HG03060 (cell line): ENCODE measurements at regions not wholly inside any gene's neighbourhood (a gene's known extent, or its start where the extent isn't known, plus 50 kb on each side); places are given as distances from the start of the nearest gene placed in this dataset.

Experiments
- ATAC-seq: cut with Tn5 transposase; IDR thresholded peaks from one replicate; pipeline ENCODE4 v1.9.1; 2021; ENCODE audit warnings: low read depth, moderate number of reproducible peaks; ENCODE audit not compliant: unreplicated experiment

DNA sequence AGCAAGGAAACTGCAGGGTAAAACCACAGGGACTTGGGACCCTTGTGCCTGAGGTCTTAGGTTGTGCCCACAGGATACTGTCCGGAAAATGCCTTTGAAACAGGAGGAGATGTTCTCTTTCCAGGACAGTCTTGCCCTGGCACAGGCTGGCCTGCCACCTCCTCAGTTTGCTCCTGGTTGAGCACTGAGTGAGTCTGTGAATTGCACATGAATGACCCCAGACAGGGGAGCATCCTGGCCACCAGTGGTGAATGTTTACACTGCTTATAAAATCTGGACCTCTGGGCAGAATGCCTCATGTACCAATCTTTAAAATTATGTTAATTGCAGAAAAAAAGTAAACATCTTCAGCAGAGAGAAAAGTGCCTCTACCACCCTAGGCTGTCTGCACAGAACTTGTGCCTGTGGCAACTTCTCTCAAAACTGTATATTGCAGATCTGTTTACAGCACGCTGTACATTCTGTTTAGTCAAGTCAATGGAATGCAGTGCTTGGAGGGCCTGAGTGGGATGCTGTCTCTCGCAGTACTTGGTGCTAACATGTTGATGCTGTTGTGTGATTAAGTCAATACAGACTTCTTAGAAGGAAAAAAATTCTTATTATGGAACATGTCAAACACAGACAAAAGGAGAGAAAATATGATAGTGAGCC lies 242.1 kb downstream of the SOD2 start:
- no peak for ATAC-seq

GRCh38 chr6:159446340-159446739 lies 246.7 kb downstream of the SOD2 start:
- no peak for ATAC-seq

DNA sequence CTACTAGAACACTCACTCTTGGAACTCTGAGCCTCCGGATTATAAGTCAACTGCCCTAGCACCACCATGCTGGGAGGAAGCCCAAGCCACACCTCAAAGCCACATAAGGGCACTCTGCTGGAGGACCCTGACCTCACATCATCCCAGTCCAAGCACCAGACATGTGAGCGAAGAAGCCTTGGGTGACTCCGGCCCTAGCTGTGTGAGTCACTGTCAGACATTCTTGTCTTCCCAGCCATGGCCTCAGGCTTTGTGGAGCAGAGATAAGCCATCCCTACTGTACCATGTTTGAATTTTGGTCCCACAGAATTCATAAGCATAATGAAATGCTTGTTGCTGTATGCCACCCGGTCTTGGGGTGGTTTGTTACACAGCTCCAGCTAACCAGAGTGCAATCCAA lies 247.7 kb downstream of the SOD2 start:
- no peak for ATAC-seq

- no peak for ATAC-seq
These were observed 248.8 kb downstream of the SOD2 start for GRCh38 chr6:159444056-159444760.

DNA sequence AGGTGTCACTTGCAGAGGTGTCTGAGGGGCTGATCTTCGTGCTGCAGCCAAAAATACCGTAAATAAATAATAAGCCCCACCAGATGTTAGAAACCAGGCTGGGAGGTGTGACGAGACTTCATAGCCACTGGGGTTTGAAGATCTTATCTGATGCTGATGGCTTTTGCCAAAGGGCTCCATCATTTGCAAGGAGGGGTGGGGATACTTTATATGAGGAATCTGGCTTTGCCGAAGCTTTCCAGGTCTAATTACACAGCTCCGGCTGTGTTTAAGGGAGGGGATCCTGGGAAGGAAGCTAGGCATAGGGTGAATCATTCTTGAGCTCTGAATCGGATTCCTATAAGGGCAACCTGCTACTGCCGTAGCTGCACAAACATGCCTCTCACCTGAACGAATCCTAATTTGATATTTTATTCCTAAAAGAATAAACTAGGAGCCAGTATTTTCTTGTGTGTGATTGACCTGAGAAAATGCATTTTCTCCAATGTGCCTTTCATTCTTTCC lies 249.6 kb downstream of the SOD2 start:
- no peak for ATAC-seq

- ATAC-seq = no peak
These were observed 251.4 kb downstream of the SOD2 start for GRCh38 chr6:159441704-159441981.

- no peak for ATAC-seq
These were observed 251.9 kb downstream of the SOD2 start for GRCh38 chr6:159440911-159441703.

DNA sequence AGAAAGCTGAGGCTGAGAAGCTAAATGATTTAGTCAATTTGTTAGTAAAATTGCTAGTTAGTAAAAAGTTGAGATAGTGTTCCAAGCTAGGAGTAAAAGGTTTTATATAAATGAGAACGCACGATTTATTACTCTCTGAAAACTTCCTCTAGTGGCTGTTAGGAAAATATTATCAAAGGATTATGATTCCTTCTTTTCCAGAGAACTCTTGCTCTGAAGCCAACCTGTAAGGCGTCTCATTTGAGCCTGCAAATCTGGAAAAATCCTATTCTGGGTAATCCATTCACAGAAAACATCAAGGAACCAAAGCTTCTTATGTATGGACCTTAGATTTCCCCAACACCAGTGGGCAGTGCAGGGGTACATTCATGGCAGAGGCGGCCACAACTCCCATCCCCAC lies 252.7 kb downstream of the SOD2 start:
- ATAC-seq = no peak

DNA sequence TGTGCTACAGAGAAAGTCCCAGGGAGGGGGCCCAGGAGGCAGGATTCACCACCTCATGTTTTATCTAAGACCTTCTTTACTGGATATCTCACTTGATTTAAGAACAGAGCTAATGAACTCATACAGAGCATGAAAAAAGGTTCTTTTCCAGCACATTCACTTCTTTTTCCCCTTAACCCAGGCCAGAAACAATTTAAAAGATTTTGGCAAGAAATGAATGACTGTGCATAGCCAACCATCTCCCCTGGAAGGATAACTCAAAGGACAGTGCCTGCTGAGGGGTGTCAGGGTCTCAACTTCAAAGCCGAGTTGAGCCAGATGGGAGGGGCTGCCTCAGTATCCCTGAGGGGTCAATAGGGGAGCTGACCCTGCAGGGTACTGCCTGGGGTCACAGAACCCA lies 253.4 kb downstream of the SOD2 start:
- no peak for ATAC-seq

GRCh38 chr6:159438106-159438505 lies 254.9 kb downstream of the SOD2 start:
- no peak for ATAC-seq

DNA sequence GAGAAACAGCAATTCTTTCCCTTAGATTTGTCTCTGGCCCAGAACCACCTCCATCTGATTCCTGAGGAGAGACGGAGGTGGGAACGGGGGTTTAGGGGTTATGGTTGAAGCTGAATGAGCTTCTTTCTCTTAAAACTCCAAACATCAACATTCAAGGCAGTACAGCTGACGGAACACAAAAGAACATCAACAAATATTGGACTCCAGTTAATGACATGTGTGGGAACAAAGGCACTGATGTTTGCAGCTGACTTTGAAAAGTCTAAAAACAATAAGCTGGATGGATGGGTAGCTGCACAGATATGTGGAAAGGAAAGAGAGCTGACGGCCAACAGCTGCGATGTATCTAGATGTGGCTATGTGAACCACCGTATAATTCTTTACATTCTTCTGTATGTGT lies 256.5 kb downstream of the SOD2 start:
- no peak for ATAC-seq

- ATAC-seq = no peak
These were observed 257.3 kb downstream of the SOD2 start for GRCh38 chr6:159435701-159436100.

- ATAC-seq = no peak
These were observed 258.6 kb downstream of the SOD2 start for GRCh38 chr6:159434410-159434809.

GRCh38 chr6:159433550-159433949 lies 259.5 kb downstream of the SOD2 start:
- ATAC-seq = no peak

GRCh38 chr6:159431750-159432149 lies 261.3 kb downstream of the SOD2 start:
- no peak for ATAC-seq

DNA sequence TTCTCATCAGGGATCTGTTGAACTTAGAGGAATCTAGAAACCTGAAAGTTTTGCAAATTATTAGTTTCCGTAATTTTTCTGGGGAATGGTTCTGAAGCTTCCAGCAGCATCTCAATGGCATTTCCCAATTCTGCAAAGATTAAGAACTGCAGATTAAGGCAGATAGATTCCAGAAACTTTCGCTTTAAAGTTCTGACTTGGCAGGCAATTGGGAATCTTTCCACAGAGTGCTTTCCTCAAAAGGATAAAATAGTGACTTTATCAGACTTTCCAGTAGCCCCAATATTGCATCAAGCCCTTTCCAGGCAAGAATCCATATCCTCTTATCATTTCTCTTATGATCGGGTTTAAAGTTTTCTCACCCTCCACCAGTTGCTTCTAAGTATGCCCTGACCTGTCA lies 261.1 kb downstream of the FNDC1 start:
- no peak for ATAC-seq

GRCh38 chr6:159429433-159429832 lies 260.2 kb downstream of the FNDC1 start:
- ATAC-seq = no peak

GRCh38 chr6:159427771-159428170 lies 258.6 kb downstream of the FNDC1 start:
- ATAC-seq = no peak

DNA sequence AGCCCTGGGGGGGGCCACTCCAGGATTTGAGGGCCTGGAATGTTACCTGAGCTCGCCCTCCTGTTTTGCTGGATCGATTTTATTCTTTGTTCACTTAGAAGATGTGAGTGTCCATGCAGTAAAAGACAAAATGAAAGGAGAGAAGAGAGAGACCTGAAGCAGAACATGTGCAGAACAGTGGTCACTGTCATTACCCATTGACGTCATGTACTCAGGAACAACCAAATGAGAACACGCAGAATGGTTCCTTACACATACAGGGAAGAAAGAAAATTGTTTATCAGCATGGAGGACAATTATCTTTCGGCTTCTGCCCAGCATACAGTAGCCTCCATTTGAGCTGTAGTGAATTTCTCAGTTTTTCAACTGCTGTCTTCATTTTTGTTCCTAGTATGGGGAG lies 258.1 kb downstream of the FNDC1 start:
- ATAC-seq = no peak

DNA sequence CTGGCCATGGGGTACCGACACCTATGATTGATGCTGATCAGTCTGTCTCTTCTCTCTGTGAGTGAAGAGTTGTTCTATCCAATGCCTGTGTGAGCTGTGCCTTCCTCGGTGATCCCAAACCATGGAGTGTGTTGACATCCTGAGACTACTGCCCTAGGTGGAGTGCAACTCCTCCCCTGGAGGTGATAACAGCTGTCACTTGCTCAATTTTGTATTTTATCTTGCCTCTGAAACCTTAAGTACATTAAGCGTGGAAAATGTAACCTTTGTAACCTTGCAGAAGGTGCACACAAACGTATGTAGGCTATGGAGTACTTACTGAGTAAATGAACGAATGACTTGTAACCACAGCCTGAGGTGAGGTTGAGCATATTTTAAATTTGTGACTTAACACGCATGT lies 256.2 kb downstream of the FNDC1 start:
- ATAC-seq = no peak

DNA sequence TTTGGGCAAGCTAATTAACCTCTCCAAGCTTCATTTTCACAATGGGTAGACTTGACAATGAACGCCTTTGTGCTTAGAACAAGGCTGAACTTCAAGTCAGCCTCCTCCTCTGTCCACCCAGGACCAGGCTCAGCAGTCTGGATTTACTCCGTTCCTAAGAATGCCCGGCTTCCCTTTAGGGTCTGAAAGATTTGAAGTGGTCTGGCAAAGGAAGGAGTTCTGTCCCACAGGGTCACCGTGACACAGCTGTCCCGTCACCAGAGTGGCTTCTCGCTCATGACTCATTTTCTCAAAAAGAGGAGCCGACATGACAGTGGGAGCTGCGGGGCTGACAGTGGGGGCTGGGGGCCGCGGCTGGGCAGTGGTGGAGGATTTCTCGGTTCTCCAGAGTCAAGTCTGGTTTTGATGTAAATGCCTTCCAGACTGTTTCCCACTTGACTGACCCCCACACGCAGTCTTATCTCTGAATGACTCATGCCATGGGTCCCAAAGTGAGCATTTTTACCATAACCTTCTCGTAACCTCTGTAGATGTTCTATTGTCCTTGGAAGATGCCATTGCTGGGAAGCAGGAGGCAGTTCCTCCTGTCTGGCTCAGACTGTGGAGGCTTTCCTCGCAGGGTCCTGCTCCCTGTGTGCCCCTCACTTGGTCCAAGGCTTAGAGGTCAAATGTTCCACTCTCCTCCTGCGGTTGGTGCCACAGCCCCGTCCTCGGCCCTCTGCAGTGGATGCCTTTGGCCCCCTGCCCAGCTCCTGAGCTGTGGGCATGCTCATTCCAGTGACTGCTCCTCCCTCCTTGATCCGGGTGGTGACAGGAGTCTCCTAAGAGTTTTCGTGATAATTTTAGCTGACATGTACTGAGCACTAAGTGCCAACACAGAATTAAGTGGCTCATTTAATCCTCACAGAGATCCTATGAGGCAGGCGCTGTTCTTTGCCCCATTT lies 253.1 kb downstream of the FNDC1 start:
- no peak for ATAC-seq
